Caco-2 (cell line): ENCODE measurements at regions not wholly inside any gene's neighbourhood (a gene's known extent, or its start where the extent isn't known, plus 50 kb on each side); places are given as distances from the start of the nearest gene placed in this dataset.

Source experiments
- BruUV-seq: library from RNA; stranded (reverse); fragments of 400-500 nt; replicated peaks from 2 replicates; lab custom pipeline; 2021; lab: Mats Ljungman, UMichigan
- CTCF ChIA-PET: fragments of 300-600 bp; sonication (Branson Sonifier 250); formaldehyde crosslinking; loops from one replicate; lab custom pipeline; 2022; ENCODE audit warnings: antibody characterized with exemption; lab: Charles Lee
- POLR2A ChIA-PET: fragments of 300-600 bp; sonication (Branson Sonifier 250); formaldehyde crosslinking; loops from one replicate; lab custom pipeline; 2022; ENCODE audit warnings: antibody characterized with exemption; lab: Charles Lee
- DNase-seq, 2 experiments: peaks; one replicate each; pipeline versions ENCODE4 v3.0.0 to v3.0.0-alpha.2; 2020 to 2022
- H3K27me3 ChIP-seq: replicated peaks from 2 replicates; pipeline ENCODE4 v1.6.0; 2011; ENCODE audit warnings: low read length; ENCODE audit not compliant: control insufficient read depth, insufficient read depth
- H3K36me3 ChIP-seq: 2 replicates; pipeline ENCODE4 v1.5.1; 2011; ENCODE audit warnings: low read length; ENCODE audit not compliant: control insufficient read depth, insufficient read depth
- H3K4me1 ChIP-seq: fragments of 250-450 bp; sonication (Bioruptor Pico); 2 replicates; pipeline ENCODE4 v1.5.1; 2020; ENCODE audit warnings: mild to moderate bottlenecking
- H3K4me3 ChIP-seq: 2 replicates; pipeline ENCODE4 v1.5.1; 2011; ENCODE audit warnings: low read depth, mild to moderate bottlenecking, control low read depth, low read length
- H3K9me3 ChIP-seq: fragments of 250-450 bp; sonication (Bioruptor Pico); 2 replicates; pipeline ENCODE4 v1.5.1; 2020; ENCODE audit warnings: mild to moderate bottlenecking, moderate library complexity
- H3K27ac Mint-ChIP-seq: one replicate; pipeline ENCODE4 v1.8.0; 2022; ENCODE audit warnings: mixed read lengths; ENCODE audit not compliant: unreplicated experiment
- H3K27me3 Mint-ChIP-seq: one replicate; pipeline ENCODE4 v1.8.0; 2022; ENCODE audit warnings: mixed read lengths; ENCODE audit not compliant: insufficient read depth, unreplicated experiment
- H3K36me3 Mint-ChIP-seq: one replicate; pipeline ENCODE4 v1.8.0; 2022; ENCODE audit warnings: mild to moderate bottlenecking, mixed read lengths; ENCODE audit not compliant: insufficient read depth, unreplicated experiment
- H3K4me1 Mint-ChIP-seq: one replicate; pipeline ENCODE4 v1.8.0; 2022; ENCODE audit warnings: low read depth, mixed read lengths; ENCODE audit not compliant: unreplicated experiment
- H3K4me3 Mint-ChIP-seq: one replicate; pipeline ENCODE4 v1.8.0; 2022; ENCODE audit warnings: mild to moderate bottlenecking, moderate library complexity, mixed read lengths; ENCODE audit not compliant: unreplicated experiment
- H3K9me3 Mint-ChIP-seq: one replicate; pipeline ENCODE4 v1.8.0; 2022; ENCODE audit warnings: mixed read lengths; ENCODE audit not compliant: unreplicated experiment
- intact Hi-C: fragments of 100-400 bp; cut with micrococcal nuclease; formaldehyde crosslinking; loops from one replicate; pipeline ENCODE4 v1.10.0; 2022; ENCODE audit not compliant: unreplicated experiment
- TF ChIP-seq, protein P1 (sequence below), 2 experiments: fragments of 200-600 bp in 1 of 2; IDR thresholded peaks; 1 replicate in 1 of 2; 2 replicates in 1 of 2; pipeline versions ENCODE4 v1.5.1 to v1.8.0; 2011 to 2022; ENCODE audit warnings: antibody characterized with exemption in 1 of 2, control low read depth in 1 of 2, inconsistent platforms in 1 of 2, low read depth in 1 of 2, low read length in 1 of 2, mild to moderate bottlenecking in 1 of 2, moderate library complexity in 1 of 2; ENCODE audit not compliant: insufficient read depth in 1 of 2, severe bottlenecking in 1 of 2, unreplicated experiment in 1 of 2

- H3K36me3 Mint-ChIP-seq = peaks cover 4% of the 10 kb centered on the region
- TF ChIP-seq, protein P1, sequence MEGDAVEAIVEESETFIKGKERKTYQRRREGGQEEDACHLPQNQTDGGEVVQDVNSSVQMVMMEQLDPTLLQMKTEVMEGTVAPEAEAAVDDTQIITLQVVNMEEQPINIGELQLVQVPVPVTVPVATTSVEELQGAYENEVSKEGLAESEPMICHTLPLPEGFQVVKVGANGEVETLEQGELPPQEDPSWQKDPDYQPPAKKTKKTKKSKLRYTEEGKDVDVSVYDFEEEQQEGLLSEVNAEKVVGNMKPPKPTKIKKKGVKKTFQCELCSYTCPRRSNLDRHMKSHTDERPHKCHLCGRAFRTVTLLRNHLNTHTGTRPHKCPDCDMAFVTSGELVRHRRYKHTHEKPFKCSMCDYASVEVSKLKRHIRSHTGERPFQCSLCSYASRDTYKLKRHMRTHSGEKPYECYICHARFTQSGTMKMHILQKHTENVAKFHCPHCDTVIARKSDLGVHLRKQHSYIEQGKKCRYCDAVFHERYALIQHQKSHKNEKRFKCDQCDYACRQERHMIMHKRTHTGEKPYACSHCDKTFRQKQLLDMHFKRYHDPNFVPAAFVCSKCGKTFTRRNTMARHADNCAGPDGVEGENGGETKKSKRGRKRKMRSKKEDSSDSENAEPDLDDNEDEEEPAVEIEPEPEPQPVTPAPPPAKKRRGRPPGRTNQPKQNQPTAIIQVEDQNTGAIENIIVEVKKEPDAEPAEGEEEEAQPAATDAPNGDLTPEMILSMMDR (IDR thresholded peaks at IDR 0.05; ENCODE audit: insufficient read depth in 1 of 2, low read depth in 1 of 2, low read length in 1 of 2, severe bottlenecking in 1 of 2, unreplicated experiment in 1 of 2) = no peak
- H3K4me3 ChIP-seq = no peak overlapping the region
- H3K27ac Mint-ChIP-seq = no peak overlapping the region
- no peaks in the 10 kb centered on the region for H3K27me3 Mint-ChIP-seq
- no peaks in the 10 kb centered on the region for H3K27me3 ChIP-seq
- peaks cover 24% of the 10 kb centered on the region for H3K4me1 Mint-ChIP-seq
- no peaks in the 10 kb centered on the region for H3K9me3 Mint-ChIP-seq
- no peaks in the 10 kb centered on the region for H3K9me3 ChIP-seq
- POLR2A ChIA-PET = no interaction called here
- H3K4me1 ChIP-seq = peaks cover 7% of the 10 kb centered on the region; the same call in 1 of the 2 replicates
- BruUV-seq = no TSS peak
- H3K4me3 Mint-ChIP-seq = no peak overlapping the region
- DNase-seq = no peak
- CTCF ChIA-PET = no interaction called here
- intact Hi-C loops = no loop called here
- no peaks in the 10 kb centered on the region for H3K36me3 ChIP-seq
Observed at GRCh38 chr20:53688085-53688484, 94.4 kb upstream of the ZNF217 start.

- H3K4me1 Mint-ChIP-seq = peaks cover 20% of the 10 kb centered on the region
- H3K4me3 Mint-ChIP-seq = no peak overlapping the region
- ChIA-PET CTCF (no interaction called here), POLR2A (no interaction called here)
- TF ChIP-seq, protein P1 (IDR thresholded peaks at IDR 0.05; ENCODE audit: insufficient read depth in 1 of 2, low read depth in 1 of 2, low read length in 1 of 2, severe bottlenecking in 1 of 2, unreplicated experiment in 1 of 2) = no peak
- H3K27ac Mint-ChIP-seq = peak overlapping the region; percentile 65
- intact Hi-C loops = no loop called here
- Histone ChIP-seq H3K4me1 (peaks cover 24% of the 10 kb centered on the region), H3K4me3 (no peak overlapping the region), H3K36me3 (no peaks in the 10 kb centered on the region), H3K9me3 (no peaks in the 10 kb centered on the region), H3K27me3 (no peaks in the 10 kb centered on the region)
- H3K9me3 Mint-ChIP-seq = no peaks in the 10 kb centered on the region
- H3K27me3 Mint-ChIP-seq = no peaks in the 10 kb centered on the region
- H3K36me3 Mint-ChIP-seq = peaks cover 10% of the 10 kb centered on the region
- BruUV-seq = no TSS peak
- no peak for DNase-seq
Observed at GRCh38 chr20:53685070-53685595, 91.5 kb upstream of the ZNF217 start.

- H3K4me1 Mint-ChIP-seq = peaks cover 37% of the 10 kb centered on the region
- no peak for DNase-seq
- Histone ChIP-seq H3K4me1 (peaks cover 40% of the 10 kb centered on the region), H3K27me3 (no peaks in the 10 kb centered on the region), H3K4me3 (no peak overlapping the region), H3K9me3 (no peaks in the 10 kb centered on the region), H3K36me3 (no peaks in the 10 kb centered on the region)
- peaks cover 16% of the 10 kb centered on the region for H3K36me3 Mint-ChIP-seq
- no peak overlapping the region for H3K27ac Mint-ChIP-seq
- H3K4me3 Mint-ChIP-seq = no peak overlapping the region
- POLR2A ChIA-PET = interaction anchor here (0.7 kb wide), 1 partner anchor 58 kb away, joined by 3 read pairs; no protein-coding TSS in a partner anchor
- H3K9me3 Mint-ChIP-seq = no peaks in the 10 kb centered on the region
- no TSS peak for BruUV-seq
- no peaks in the 10 kb centered on the region for H3K27me3 Mint-ChIP-seq
- intact Hi-C loops = no loop called here
- CTCF ChIA-PET = no interaction called here
- TF ChIP-seq, protein P1 (IDR thresholded peaks at IDR 0.05; ENCODE audit: insufficient read depth in 1 of 2, low read depth in 1 of 2, low read length in 1 of 2, severe bottlenecking in 1 of 2, unreplicated experiment in 1 of 2) = no peak
Observed at GRCh38 chr20:53683506-53683905, 89.9 kb upstream of the ZNF217 start.
